Glomerular endothelial cell (primary cell): ENCODE measurements at regions not wholly inside any gene's neighbourhood (a gene's known extent, or its start where the extent isn't known, plus 50 kb on each side); places are given as distances from the start of the nearest gene placed in this dataset.

Experiments used
- DNase-seq: peaks from one replicate; pipeline ENCODE4 v3.0.0-alpha.2; 2011; ENCODE audit warnings: low read depth, low spot score; ENCODE audit errors: extremely low read depth

GRCh38 chr13:39279077-39279476 lies 240.8 kb downstream of the NHLRC3 start:
- DNase-seq = no peak

- no peak for DNase-seq
Measured at GRCh38 chr13:39281539-39282150, 243.4 kb downstream of the NHLRC3 start.

- DNase-seq = no peak
Measured at GRCh38 chr13:39282400-39282972, 244.2 kb downstream of the NHLRC3 start.

GRCh38 chr13:39283072-39283471 lies 244.8 kb downstream of the NHLRC3 start:
- DNase-seq = no peak

- DNase-seq = no peak
Measured at GRCh38 chr13:39284801-39285388, 246.6 kb downstream of the NHLRC3 start.
